Mesendoderm (in vitro differentiated cells): ENCODE measurements at regions not wholly inside any gene's neighbourhood (a gene's known extent, or its start where the extent isn't known, plus 50 kb on each side); places are given as distances from the start of the nearest gene placed in this dataset.

Source experiments
- DNase-seq: peaks from one replicate; pipeline ENCODE4 v3.0.0; 2013
- H2AK5ac ChIP-seq: 2 replicates; pipeline ENCODE4 v1.6.1; 2013; ENCODE audit warnings: low read length, inconsistent platforms
- H2BK120ac ChIP-seq: 2 replicates; pipeline ENCODE4 v1.6.1; 2013; ENCODE audit warnings: low read depth, mild to moderate bottlenecking, low read length, moderate library complexity, mixed read lengths
- H2BK15ac ChIP-seq: replicated peaks from 2 replicates; pipeline ENCODE4 v1.6.1; 2013; ENCODE audit warnings: low read depth, mild to moderate bottlenecking, moderate library complexity
- H2BK5ac ChIP-seq: 2 replicates; pipeline ENCODE4 v1.6.1; 2013; ENCODE audit warnings: low read length, inconsistent platforms
- H3K18ac ChIP-seq: 2 replicates; pipeline ENCODE4 v1.6.1; 2013; ENCODE audit warnings: mild to moderate bottlenecking, low read length, mixed read lengths
- H3K23ac ChIP-seq: one replicate; pipeline ENCODE4 v1.6.1; 2013; ENCODE audit warnings: low read length
- H3K27ac ChIP-seq: 2 replicates; pipeline ENCODE4 v1.5.1; 2013; ENCODE audit warnings: low read depth, mild to moderate bottlenecking, inconsistent platforms, low read length, moderate library complexity
- H3K27me3 ChIP-seq: 2 replicates; pipeline ENCODE4 v1.6.1; 2013; ENCODE audit warnings: low read length, control low read depth, mild to moderate bottlenecking, inconsistent platforms; ENCODE audit not compliant: insufficient read depth, poor library complexity
- H3K36me3 ChIP-seq: 2 replicates; pipeline ENCODE4 v1.6.1; 2013; ENCODE audit warnings: low read length, inconsistent platforms; ENCODE audit not compliant: control insufficient read depth, insufficient read depth
- H3K4ac ChIP-seq: one replicate; pipeline ENCODE4 v1.6.1; 2013; ENCODE audit warnings: low read depth, mild to moderate bottlenecking, low read length, moderate library complexity
- H3K4me1 ChIP-seq: 2 replicates; pipeline ENCODE4 v1.6.1; 2013; ENCODE audit warnings: low read depth, low read length, inconsistent platforms; ENCODE audit not compliant: control insufficient read depth
- H3K4me2 ChIP-seq: 2 replicates; pipeline ENCODE4 v1.6.1; 2013; ENCODE audit warnings: low read length
- H3K4me3 ChIP-seq: 2 replicates; pipeline ENCODE4 v1.5.1; 2013; ENCODE audit warnings: mild to moderate bottlenecking, low read length
- H3K56ac ChIP-seq: one replicate; pipeline ENCODE4 v1.6.1; 2013; ENCODE audit warnings: low read length
- H3K79me1 ChIP-seq: 2 replicates; pipeline ENCODE4 v1.6.1; 2013; ENCODE audit warnings: low read length, inconsistent platforms
- H3K79me2 ChIP-seq: 2 replicates; pipeline ENCODE4 v1.6.1; 2013; ENCODE audit warnings: mild to moderate bottlenecking, low read length; ENCODE audit not compliant: control insufficient read depth, insufficient read depth
- H3K9ac ChIP-seq: 2 replicates; pipeline ENCODE4 v1.6.1; 2013; ENCODE audit warnings: low read length, inconsistent platforms
- H4K5ac ChIP-seq: one replicate; pipeline ENCODE4 v1.6.1; 2013; ENCODE audit warnings: low read length
- H4K8ac ChIP-seq: one replicate; pipeline ENCODE4 v1.6.1; 2013; ENCODE audit warnings: low read depth, mild to moderate bottlenecking, control low read depth, low read length, moderate library complexity
- WGBS: extraction: QIAGEN DNeasy Blood & Tissue Kit; methylation state at CpG from one replicate; pipeline ENCODE4 v1.1.7; 2013; ENCODE audit warnings: low lambda C conversion rate, missing lambda C conversion rate; ENCODE audit not compliant: insufficient coverage; ENCODE audit errors: extremely low coverage; 5-methylcytosine and 5-hydroxymethylcytosine counted together

DNA sequence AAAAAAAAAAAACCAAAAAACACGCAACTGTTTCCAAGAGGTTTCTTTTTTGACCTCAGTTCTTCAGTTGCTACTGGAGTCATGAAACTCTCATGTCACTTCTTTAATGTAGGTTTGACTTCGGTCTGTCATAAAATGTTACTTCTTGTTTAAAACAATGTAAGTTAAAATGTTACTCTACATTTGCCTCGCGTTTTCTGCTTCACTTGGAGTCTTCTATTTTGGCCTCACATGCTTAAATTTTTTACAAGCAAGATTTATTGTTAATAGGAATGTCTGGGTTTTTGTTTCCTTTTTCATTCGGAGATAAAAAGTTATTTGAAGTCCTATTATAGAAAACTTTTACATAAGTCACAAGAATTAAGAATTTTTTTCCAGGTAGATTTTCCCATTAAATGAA lies 880.2 kb downstream of the LTN1 start:
- Histone ChIP-seq H3K4me1 (no peaks in the 10 kb centered on the region), H3K23ac (no peak overlapping the region), H3K18ac (no peak overlapping the region), H3K36me3 (no peaks in the 10 kb centered on the region), H3K4ac (no peak overlapping the region), H3K79me1 (no peaks in the 10 kb centered on the region), H3K4me2 (no peak overlapping the region), H3K79me2 (no peaks in the 10 kb centered on the region), H2BK5ac (no peak overlapping the region), H4K8ac (no peak overlapping the region), H4K5ac (no peak overlapping the region), H3K27me3 (no peaks in the 10 kb centered on the region), H3K56ac (no peak overlapping the region), H2BK15ac (no peak overlapping the region), H2AK5ac (no peak overlapping the region), H3K4me3 (no peak overlapping the region), H2BK120ac (no peak overlapping the region), H3K27ac (no peak overlapping the region), H3K9ac (no peak overlapping the region)
- WGBS, result no CpG with 5 or more reads among the region's 5 CpGs
- DNase-seq, result no peak

DNA sequence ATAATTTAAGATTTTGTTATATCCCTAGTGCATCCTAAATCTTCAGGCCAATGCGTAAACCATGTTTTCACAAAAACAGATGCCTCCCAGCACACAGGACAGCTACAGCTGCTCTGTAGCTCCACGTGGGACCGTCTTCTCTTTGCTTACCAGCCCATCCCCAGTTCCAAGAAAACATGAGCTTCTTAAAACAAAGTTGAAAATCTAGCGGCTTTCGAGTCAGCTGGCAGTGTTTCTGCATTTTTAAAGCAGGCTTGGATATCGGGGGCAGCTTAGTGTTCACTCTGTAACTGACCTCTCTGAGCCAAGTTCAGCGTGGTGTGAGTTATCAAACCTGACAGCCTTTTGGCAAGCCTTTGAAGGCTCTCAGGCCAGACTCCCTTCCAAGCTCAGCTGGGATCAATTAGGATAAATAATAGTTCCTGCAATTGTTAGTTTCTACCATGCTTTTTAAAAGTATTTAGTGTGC lies 881.5 kb downstream of the LTN1 start:
- no peak overlapping the region for H4K8ac ChIP-seq
- H3K4me3 ChIP-seq, result no peak overlapping the region
- H3K27ac ChIP-seq, result no peak overlapping the region
- no peak overlapping the region for H3K23ac ChIP-seq
- no CpG with 5 or more reads among the region's 7 CpGs for WGBS
- no peak overlapping the region for H2BK5ac ChIP-seq
- H2BK120ac ChIP-seq, result no peak overlapping the region
- no peaks in the 10 kb centered on the region for H3K79me1 ChIP-seq
- H3K79me2 ChIP-seq, result no peaks in the 10 kb centered on the region
- no peaks in the 10 kb centered on the region for H3K36me3 ChIP-seq
- H3K27me3 ChIP-seq, result no peaks in the 10 kb centered on the region
- no peak overlapping the region for H4K5ac ChIP-seq
- H3K9ac ChIP-seq, result no peak overlapping the region
- no peak overlapping the region for H3K18ac ChIP-seq
- no peak for DNase-seq
- no peak overlapping the region for H2BK15ac ChIP-seq
- H3K4me1 ChIP-seq, result no peaks in the 10 kb centered on the region
- no peak overlapping the region for H3K56ac ChIP-seq
- H3K4me2 ChIP-seq, result no peak overlapping the region
- H2AK5ac ChIP-seq, result no peak overlapping the region
- H3K4ac ChIP-seq, result no peak overlapping the region

DNA sequence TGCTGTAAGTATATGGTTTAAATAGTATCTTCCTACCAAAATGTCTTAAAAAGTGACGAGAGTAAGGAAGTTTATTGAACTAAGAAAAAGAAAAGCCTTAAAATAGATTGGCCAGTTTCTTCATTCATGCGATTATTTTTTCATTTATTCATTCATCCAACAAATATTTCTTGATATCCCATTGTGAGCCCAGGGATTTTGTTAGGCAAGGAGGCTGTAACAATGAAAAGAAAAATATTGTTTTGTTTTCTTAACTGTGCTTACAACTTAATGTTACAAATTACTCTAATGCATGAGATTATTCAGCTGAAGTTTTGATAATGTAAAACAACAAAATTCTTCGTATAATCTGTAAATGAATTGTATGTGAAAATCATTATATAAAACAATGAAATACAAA lies 882.0 kb downstream of the LTN1 start:
- no peak for DNase-seq
- H3K9ac ChIP-seq, result no peak overlapping the region
- H3K27ac ChIP-seq, result no peak overlapping the region
- no peaks in the 10 kb centered on the region for H3K36me3 ChIP-seq
- no CpG with 5 or more reads among the region's 3 CpGs for WGBS
- H3K23ac ChIP-seq, result no peak overlapping the region
- no peak overlapping the region for H3K56ac ChIP-seq
- no peaks in the 10 kb centered on the region for H3K79me2 ChIP-seq
- H3K27me3 ChIP-seq, result no peaks in the 10 kb centered on the region
- no peak overlapping the region for H4K8ac ChIP-seq
- no peak overlapping the region for H3K18ac ChIP-seq
- H2AK5ac ChIP-seq, result no peak overlapping the region
- H4K5ac ChIP-seq, result no peak overlapping the region
- H3K4ac ChIP-seq, result no peak overlapping the region
- H3K79me1 ChIP-seq, result no peaks in the 10 kb centered on the region
- H3K4me2 ChIP-seq, result no peak overlapping the region
- no peak overlapping the region for H2BK5ac ChIP-seq
- H3K4me1 ChIP-seq, result no peaks in the 10 kb centered on the region
- no peak overlapping the region for H3K4me3 ChIP-seq
- no peak overlapping the region for H2BK15ac ChIP-seq
- no peak overlapping the region for H2BK120ac ChIP-seq

DNA sequence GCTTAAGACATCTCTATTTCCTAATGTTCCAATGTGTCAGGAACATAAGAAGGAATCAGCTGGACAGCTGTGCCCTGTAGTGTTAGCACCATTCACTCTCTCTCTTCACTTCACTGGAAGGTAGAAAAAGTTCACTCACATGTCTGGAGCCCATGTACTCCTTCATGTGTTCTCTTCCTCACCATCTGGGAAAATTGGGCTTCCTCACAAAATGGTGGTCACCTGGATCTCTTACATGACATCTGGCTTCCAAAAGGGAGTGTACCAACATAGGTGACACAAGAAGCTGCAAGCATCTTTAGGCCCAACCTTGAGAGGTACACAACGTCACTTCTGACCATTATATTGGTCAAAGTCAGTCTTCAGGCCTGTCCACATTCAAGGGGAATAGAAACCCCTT lies 882.6 kb downstream of the LTN1 start:
- Histone ChIP-seq H3K4me2 (no peak overlapping the region), H3K9ac (no peak overlapping the region), H3K27ac (no peak overlapping the region), H2BK120ac (no peak overlapping the region), H3K27me3 (no peaks in the 10 kb centered on the region), H4K5ac (no peak overlapping the region), H2BK15ac (no peak overlapping the region), H3K79me1 (no peaks in the 10 kb centered on the region), H2AK5ac (no peak overlapping the region), H2BK5ac (no peak overlapping the region), H3K4me3 (no peak overlapping the region), H3K4me1 (no peaks in the 10 kb centered on the region), H3K56ac (no peak overlapping the region), H3K79me2 (no peaks in the 10 kb centered on the region), H3K23ac (no peak overlapping the region), H3K18ac (no peak overlapping the region), H3K4ac (no peak overlapping the region), H4K8ac (no peak overlapping the region), H3K36me3 (no peaks in the 10 kb centered on the region)
- no peak for DNase-seq
- WGBS, result no CpG with 5 or more reads among the region's 1 CpG

DNA sequence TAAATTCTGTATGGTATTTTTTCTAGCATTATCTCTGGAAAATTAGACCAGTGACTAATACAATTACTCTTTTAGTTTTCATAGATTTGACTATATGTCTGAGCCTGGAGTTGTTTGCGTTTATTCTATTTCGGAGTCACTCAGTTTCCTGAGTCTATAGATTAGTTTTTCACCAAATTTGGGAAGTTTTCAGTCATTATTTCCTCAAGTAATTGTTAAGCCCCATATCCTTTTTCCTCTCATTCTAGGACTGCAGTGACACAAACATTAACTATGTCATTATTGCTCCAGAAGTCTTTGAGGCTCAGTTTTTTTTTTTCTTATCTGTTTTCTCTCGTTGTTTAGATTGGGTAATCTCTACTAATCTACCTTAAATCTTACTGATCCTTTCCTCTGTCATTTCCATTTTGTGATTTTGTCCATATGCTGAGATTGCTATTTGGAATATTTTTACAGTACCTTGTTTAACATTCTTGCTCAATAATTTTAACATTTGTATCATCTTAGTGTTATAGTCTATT lies 886.2 kb downstream of the LTN1 start:
- no peak overlapping the region for H3K4me3 ChIP-seq
- no peak overlapping the region for H3K18ac ChIP-seq
- H3K56ac ChIP-seq, result no peak overlapping the region
- no peak overlapping the region for H2BK5ac ChIP-seq
- no peaks in the 10 kb centered on the region for H3K79me2 ChIP-seq
- no peak overlapping the region for H3K23ac ChIP-seq
- H2BK120ac ChIP-seq, result no peak overlapping the region
- no peaks in the 10 kb centered on the region for H3K4me1 ChIP-seq
- no peaks in the 10 kb centered on the region for H3K79me1 ChIP-seq
- H4K8ac ChIP-seq, result no peak overlapping the region
- H3K9ac ChIP-seq, result no peak overlapping the region
- no peak overlapping the region for H3K4me2 ChIP-seq
- no peaks in the 10 kb centered on the region for H3K27me3 ChIP-seq
- no peak overlapping the region for H4K5ac ChIP-seq
- no peak overlapping the region for H2BK15ac ChIP-seq
- H3K27ac ChIP-seq, result no peak overlapping the region
- no peak overlapping the region for H2AK5ac ChIP-seq
- no CpG with 5 or more reads among the region's 3 CpGs for WGBS
- H3K36me3 ChIP-seq, result no peaks in the 10 kb centered on the region
- H3K4ac ChIP-seq, result no peak overlapping the region
- DNase-seq, result no peak

DNA sequence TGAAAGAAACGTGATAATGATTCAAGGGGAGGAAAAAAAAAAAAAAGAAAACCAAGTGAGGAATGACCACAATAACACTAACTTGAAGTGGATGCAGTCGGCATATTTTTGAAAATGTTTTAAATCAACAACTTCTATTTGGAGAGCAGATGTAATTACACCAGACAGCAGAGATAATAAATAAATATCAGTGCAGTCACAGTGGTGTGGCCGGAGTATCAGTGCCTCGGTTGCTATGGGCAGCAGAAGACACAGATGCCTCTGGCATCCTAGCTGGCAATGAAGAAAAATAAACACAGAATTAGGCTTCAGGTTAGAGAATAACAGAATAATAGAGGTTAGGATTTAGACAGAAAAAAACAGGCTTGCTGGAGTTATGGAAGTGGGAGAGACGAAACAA lies 888.3 kb downstream of the LTN1 start:
- Histone ChIP-seq H2AK5ac (no peak overlapping the region), H3K27me3 (no peaks in the 10 kb centered on the region), H3K27ac (no peak overlapping the region), H3K9ac (no peak overlapping the region), H3K79me2 (no peaks in the 10 kb centered on the region), H3K4me3 (no peak overlapping the region), H3K23ac (no peak overlapping the region), H3K4me2 (no peak overlapping the region), H3K56ac (no peak overlapping the region), H3K4me1 (no peaks in the 10 kb centered on the region), H2BK120ac (no peak overlapping the region), H2BK15ac (no peak overlapping the region), H3K18ac (no peak overlapping the region), H3K4ac (no peak overlapping the region), H3K79me1 (no peaks in the 10 kb centered on the region), H4K5ac (no peak overlapping the region), H4K8ac (no peak overlapping the region), H3K36me3 (no peaks in the 10 kb centered on the region), H2BK5ac (no peak overlapping the region)
- WGBS, result no CpG with 5 or more reads among the region's 5 CpGs
- no peak for DNase-seq
